AG20443 (cell line): ENCODE measurements at regions not wholly inside any gene's neighbourhood (a gene's known extent, or its start where the extent isn't known, plus 50 kb on each side); places are given as distances from the start of the nearest gene placed in this dataset.

Source experiments
- DNase-seq: peaks from one replicate; pipeline ENCODE4 v3.0.0; 2012; ENCODE audit warnings: low spot score, mixed read lengths

- DNase-seq: no peak
Measured at GRCh38 chr7:26603631-26604030, 260.8 kb downstream of the SKAP2 start.

- DNase-seq: no peak
Measured at GRCh38 chr7:26608402-26608801, 256.0 kb downstream of the SKAP2 start.

- DNase-seq: no peak
Measured at GRCh38 chr7:26609082-26609481, 255.3 kb downstream of the SKAP2 start.

- DNase-seq: no peak
Measured at GRCh38 chr7:26609532-26609931, 254.9 kb downstream of the SKAP2 start.

GRCh38 chr7:26612742-26613141 lies 251.6 kb downstream of the SKAP2 start:
- DNase-seq: no peak

GRCh38 chr7:26614503-26614902 lies 249.9 kb downstream of the SKAP2 start:
- no peak for DNase-seq

GRCh38 chr7:26616235-26616634 lies 248.2 kb downstream of the SKAP2 start:
- DNase-seq: no peak

- no peak for DNase-seq
Measured at GRCh38 chr7:26617066-26617465, 247.3 kb downstream of the SKAP2 start.
